AG04450 (cell line): ENCODE measurements at regions not wholly inside any gene's neighbourhood (a gene's known extent, or its start where the extent isn't known, plus 50 kb on each side); places are given as distances from the start of the nearest gene placed in this dataset.
"Not testable (repeated sequence)": the region's sequence is repeated elsewhere in the genome, so short reads cannot be mapped to it uniquely, and the experiment has no call there.

Experiments used
- CTCF ChIA-PET: fragments of 300-600, 350-600 bp; formaldehyde crosslinking; extraction: SDS; loops from one replicate; lab custom pipeline; 2022; ENCODE audit warnings: antibody characterized with exemption, inconsistent platforms; lab: Charles Lee
- POLR2A ChIA-PET: fragments of 350-600 bp; formaldehyde crosslinking; extraction: SDS; loops from one replicate; lab custom pipeline; 2021; ENCODE audit warnings: antibody characterized with exemption, inconsistent platforms; lab: Yijun Ruan, JAX
- DNase-seq: peaks from one replicate; pipeline ENCODE4 v3.0.0-alpha.2; 2011; ENCODE audit warnings: low read depth, low spot score
- H3K27ac ChIP-seq: one replicate; pipeline ENCODE4 v1.5.1; 2012; ENCODE audit warnings: low read depth, low read length, control low read depth
- H3K27me3 ChIP-seq: one replicate; pipeline ENCODE4 v1.6.0; 2012; ENCODE audit warnings: low read length; ENCODE audit not compliant: control insufficient read depth, insufficient read depth
- H3K4me3 ChIP-seq: 2 replicates; pipeline ENCODE4 v1.5.1; 2011; ENCODE audit warnings: mild to moderate bottlenecking, low read depth, low read length, control low read depth
- H3K9me3 ChIP-seq: 2 replicates; pipeline ENCODE4 v1.5.1; 2012; ENCODE audit warnings: low read length; ENCODE audit not compliant: control insufficient read depth, insufficient read depth
- CTCF ChIP-seq: IDR thresholded peaks from 2 replicates; pipeline ENCODE4 v1.5.1; 2011; ENCODE audit warnings: low read depth, low read length, control low read depth, inconsistent platforms

GRCh38 chr5:42241636-42242035, 181.6 kb upstream of the GHR start:
- ChIA-PET CTCF (no interaction called here), POLR2A (no interaction called here)
- Histone ChIP-seq H3K9me3 (no peaks in the 10 kb centered on the region), H3K4me3 (no peak overlapping the region), H3K27ac (no peak overlapping the region), H3K27me3 (no peaks in the 10 kb centered on the region)
- no peak for TF ChIP-seq CTCF
- DNase-seq: no peak

- TF ChIP-seq CTCF: no peak
Observed at GRCh38 chr5:42242210-42242609, 181.0 kb upstream of the GHR start.

GRCh38 chr5:42242881-42243485, 180.3 kb upstream of the GHR start:
- CTCF ChIA-PET: no interaction called here
- DNase-seq: no peak
- Histone ChIP-seq H3K4me3 (no peak overlapping the region), H3K27me3 (no peaks in the 10 kb centered on the region), H3K27ac (no peak overlapping the region), H3K9me3 (no peaks in the 10 kb centered on the region)
- no peak for TF ChIP-seq CTCF
- POLR2A ChIA-PET: no interaction called here

More at GRCh38 chr5:42242210-42242609, 181.0 kb upstream of the GHR start:
- Histone ChIP-seq H3K4me3 (no peak overlapping the region), H3K27ac (no peak overlapping the region), H3K9me3 (no peaks in the 10 kb centered on the region), H3K27me3 (no peaks in the 10 kb centered on the region)
- DNase-seq: no peak
- ChIA-PET POLR2A (no interaction called here), CTCF (no interaction called here)

GRCh38 chr5:42252306-42252705, 170.9 kb upstream of the GHR start:
- CTCF ChIA-PET: no interaction called here
- Histone ChIP-seq H3K4me3 (no peak overlapping the region), H3K9me3 (no peaks in the 10 kb centered on the region), H3K27ac (no peak overlapping the region), H3K27me3 (no peaks in the 10 kb centered on the region)
- TF ChIP-seq CTCF: no peak
- POLR2A ChIA-PET: no interaction called here
- no peak for DNase-seq

GRCh38 chr5:42259914-42260313, 163.3 kb upstream of the GHR start:
- DNase-seq, H3K9me3 ChIP-seq, POLR2A ChIA-PET, H3K27me3 ChIP-seq, H3K4me3 ChIP-seq, H3K27ac ChIP-seq, CTCF ChIA-PET: not testable (repeated sequence)
